ENCODE measurements at regions not wholly inside any gene's neighbourhood (a gene's known extent, or its start where the extent isn't known, plus 50 kb on each side); places are given as distances from the start of the nearest gene placed in this dataset.

DNA sequence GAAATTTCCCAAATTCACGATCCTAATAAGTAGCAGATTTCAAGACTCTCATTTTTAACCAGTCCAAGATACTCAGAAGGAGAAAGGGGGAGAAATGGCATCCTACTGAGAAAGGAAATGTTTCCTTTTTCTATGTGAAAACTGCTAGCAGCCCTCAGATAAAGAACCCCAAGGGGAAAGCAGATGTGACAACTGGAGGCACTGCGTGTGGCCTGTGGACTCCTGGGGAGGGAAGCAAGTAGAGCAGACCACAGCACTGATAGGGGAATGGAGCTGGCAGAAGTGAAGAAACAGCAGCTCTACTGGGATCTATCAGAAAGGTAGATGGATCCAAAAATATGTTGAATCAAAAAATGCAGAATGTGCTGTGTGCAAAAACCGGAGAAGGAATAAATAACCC is 239.7 kb upstream of the API5 start:
- no peak for FAIRE-seq
- under 1% methylated on average over 3 of the region's 3 CpGs for WGBS (ENCODE audit: low lambda C conversion rate)
- Histone ChIP-seq H3K79me2 (ENCODE audit: insufficient read depth, low read length) (no peaks in the 10 kb centered on the region), H2AFZ (ENCODE audit: low read length) (no peak overlapping the region), H3K36me3 (replicated peaks in 1 of 2; ENCODE audit: control insufficient read depth in 1 of 2, insufficient read depth in 2 of 2, low read length in 2 of 2) (no peaks in the 10 kb centered on the region), H3K27ac (ENCODE audit: extremely low read length, insufficient read depth, low read length) (no peak overlapping the region), H3K9ac (ENCODE audit: insufficient read depth, low read depth, low read length) (no peak overlapping the region), H4K20me1 (ENCODE audit: insufficient read depth, low read length) (no peaks in the 10 kb centered on the region), H3K27me3 (ENCODE audit: control insufficient read depth in 1 of 2, insufficient read depth in 2 of 2, low read length in 2 of 2) (no peaks in the 10 kb centered on the region), H3K4me1 (ENCODE audit: insufficient read depth, low read length) (no peaks in the 10 kb centered on the region), H3K4me2 (ENCODE audit: low read depth, low read length) (no peak overlapping the region), H3K4me3 (replicated peaks in 1 of 3; ENCODE audit: insufficient read depth in 1 of 3, low read depth in 2 of 3, low read length in 3 of 3) (no peak overlapping the region), H3K9me3 (ENCODE audit: low read length) (no peaks in the 10 kb centered on the region)
- no peak for ATAC-seq
- no TSS peak for BruUV-seq (replicated peaks)
- CTCF ChIA-PET (ENCODE audit: low intra/inter-chr PET ratio, low total read pairs) = no interaction called here
- intact Hi-C loops (cut with micrococcal nuclease; ENCODE audit: unreplicated experiment) = no loop called here
- in situ Hi-C loops (cut with HindIII; ENCODE audit: extremely low pct_ligation_motif_present, low pct_unique_long_range_greater_than_20kb) = no loop called here
- POLR2A ChIA-PET = no interaction called here
- DNase-seq (ENCODE audit: low spot score) = no peak
- no peak for TF ChIP-seq ZBTB21 (CRISPR knock-in tag; IDR thresholded peaks at IDR 0.05)
- TF ChIP-seq KLF15 (CRISPR knock-in tag; IDR thresholded peaks at IDR 0.05; ENCODE audit: borderline replicate concordance) = no peak
- TF ChIP-seq ZNF451 (CRISPR knock-in tag; IDR thresholded peaks at IDR 0.05) = no peak
- TF ChIP-seq, protein P1, sequence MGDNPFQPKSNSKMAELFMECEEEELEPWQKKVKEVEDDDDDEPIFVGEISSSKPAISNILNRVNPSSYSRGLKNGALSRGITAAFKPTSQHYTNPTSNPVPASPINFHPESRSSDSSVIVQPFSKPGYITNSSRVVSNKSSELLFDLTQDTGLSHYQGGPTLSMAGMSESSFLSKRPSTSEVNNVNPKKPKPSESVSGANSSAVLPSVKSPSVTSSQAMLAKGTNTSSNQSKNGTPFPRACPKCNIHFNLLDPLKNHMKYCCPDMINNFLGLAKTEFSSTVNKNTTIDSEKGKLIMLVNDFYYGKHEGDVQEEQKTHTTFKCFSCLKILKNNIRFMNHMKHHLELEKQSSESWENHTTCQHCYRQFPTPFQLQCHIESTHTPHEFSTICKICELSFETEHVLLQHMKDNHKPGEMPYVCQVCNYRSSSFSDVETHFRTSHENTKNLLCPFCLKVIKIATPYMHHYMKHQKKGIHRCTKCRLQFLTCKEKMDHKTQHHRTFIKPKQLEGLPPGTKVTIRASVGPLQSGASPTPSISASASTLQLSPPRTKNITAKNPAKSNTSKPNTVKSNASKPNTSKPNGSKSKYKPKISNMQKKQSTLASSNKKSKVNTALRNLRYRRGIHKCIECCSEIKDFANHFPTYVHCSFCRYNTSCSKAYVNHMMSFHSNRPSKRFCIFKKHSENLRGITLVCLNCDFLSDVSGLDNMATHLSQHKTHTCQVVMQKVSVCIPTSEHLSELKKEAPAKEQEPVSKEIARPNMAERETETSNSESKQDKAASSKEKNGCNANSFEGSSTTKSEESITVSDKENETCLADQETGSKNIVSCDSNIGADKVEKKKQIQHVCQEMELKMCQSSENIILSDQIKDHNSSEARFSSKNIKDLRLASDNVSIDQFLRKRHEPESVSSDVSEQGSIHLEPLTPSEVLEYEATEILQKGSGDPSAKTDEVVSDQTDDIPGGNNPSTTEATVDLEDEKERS (CRISPR knock-in tag; IDR thresholded peaks at IDR 0.05) = no peak
- TF ChIP-seq BRD4 (CRISPR knock-in tag; IDR thresholded peaks at IDR 0.05) = no peak
- TF ChIP-seq, protein P2, sequence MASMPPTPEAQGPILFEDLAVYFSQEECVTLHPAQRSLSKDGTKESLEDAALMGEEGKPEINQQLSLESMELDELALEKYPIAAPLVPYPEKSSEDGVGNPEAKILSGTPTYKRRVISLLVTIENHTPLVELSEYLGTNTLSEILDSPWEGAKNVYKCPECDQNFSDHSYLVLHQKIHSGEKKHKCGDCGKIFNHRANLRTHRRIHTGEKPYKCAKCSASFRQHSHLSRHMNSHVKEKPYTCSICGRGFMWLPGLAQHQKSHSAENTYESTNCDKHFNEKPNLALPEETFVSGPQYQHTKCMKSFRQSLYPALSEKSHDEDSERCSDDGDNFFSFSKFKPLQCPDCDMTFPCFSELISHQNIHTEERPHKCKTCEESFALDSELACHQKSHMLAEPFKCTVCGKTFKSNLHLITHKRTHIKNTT (CRISPR knock-in tag; IDR thresholded peaks at IDR 0.05) = no peak
- TF ChIP-seq NR2F6 (IDR thresholded peaks at IDR 0.05) = no peak
- no peak for TF ChIP-seq NR2F6 (CRISPR knock-in tag; IDR thresholded peaks at IDR 0.05)
- TF ChIP-seq KAT7 (CRISPR knock-in tag; IDR thresholded peaks at IDR 0.05; ENCODE audit: borderline replicate concordance) = no peak
- TF ChIP-seq, protein P3, sequence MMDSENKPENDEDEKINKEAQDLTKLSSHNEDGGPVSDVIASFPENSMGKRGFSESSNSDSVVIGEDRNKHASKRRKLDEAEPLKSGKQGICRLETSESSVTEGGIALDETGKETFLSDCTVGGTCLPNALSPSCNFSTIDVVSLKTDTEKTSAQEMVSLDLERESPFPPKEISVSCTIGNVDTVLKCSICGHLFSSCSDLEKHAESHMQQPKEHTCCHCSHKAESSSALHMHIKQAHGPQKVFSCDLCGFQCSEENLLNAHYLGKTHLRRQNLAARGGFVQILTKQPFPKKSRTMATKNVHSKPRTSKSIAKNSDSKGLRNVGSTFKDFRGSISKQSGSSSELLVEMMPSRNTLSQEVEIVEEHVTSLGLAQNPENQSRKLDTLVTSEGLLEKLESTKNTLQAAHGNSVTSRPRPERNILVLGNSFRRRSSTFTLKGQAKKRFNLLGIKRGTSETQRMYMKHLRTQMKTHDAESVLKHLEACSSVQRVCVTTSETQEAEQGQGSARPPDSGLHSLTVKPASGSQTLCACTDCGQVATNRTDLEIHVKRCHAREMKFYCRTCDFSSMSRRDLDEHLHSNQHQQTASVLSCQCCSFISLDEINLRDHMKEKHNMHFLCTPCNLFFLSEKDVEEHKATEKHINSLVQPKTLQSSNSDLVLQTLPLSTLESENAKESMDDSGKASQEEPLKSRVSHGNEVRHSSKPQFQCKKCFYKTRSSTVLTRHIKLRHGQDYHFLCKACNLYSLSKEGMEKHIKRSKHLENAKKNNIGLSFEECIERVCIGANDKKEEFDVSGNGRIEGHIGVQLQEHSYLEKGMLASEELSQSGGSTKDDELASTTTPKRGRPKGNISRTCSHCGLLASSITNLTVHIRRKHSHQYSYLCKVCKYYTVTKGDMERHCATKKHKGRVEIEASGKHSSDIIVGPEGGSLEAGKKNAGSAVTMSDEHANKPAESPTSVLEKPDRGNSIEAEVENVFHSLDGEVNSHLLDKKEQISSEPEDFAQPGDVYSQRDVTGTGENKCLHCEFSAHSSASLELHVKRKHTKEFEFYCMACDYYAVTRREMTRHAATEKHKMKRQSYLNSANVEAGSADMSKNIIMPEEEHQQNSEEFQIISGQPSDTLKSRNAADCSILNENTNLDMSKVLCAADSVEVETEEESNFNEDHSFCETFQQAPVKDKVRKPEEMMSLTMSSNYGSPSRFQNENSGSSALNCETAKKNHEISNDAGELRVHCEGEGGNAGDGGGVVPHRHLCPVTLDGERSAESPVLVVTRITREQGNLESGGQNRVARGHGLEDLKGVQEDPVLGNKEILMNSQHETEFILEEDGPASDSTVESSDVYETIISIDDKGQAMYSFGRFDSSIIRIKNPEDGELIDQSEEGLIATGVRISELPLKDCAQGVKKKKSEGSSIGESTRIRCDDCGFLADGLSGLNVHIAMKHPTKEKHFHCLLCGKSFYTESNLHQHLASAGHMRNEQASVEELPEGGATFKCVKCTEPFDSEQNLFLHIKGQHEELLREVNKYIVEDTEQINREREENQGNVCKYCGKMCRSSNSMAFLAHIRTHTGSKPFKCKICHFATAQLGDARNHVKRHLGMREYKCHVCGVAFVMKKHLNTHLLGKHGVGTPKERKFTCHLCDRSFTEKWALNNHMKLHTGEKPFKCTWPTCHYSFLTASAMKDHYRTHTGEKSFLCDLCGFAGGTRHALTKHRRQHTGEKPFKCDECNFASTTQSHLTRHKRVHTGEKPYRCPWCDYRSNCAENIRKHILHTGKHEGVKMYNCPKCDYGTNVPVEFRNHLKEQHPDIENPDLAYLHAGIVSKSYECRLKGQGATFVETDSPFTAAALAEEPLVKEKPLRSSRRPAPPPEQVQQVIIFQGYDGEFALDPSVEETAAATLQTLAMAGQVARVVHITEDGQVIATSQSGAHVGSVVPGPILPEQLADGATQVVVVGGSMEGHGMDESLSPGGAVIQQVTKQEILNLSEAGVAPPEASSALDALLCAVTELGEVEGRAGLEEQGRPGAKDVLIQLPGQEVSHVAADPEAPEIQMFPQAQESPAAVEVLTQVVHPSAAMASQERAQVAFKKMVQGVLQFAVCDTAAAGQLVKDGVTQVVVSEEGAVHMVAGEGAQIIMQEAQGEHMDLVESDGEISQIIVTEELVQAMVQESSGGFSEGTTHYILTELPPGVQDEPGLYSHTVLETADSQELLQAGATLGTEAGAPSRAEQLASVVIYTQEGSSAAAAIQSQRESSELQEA (CRISPR knock-in tag; IDR thresholded peaks at IDR 0.05; ENCODE audit: not compliant biosample characterization) = no peak
- no peak for TF ChIP-seq ZNF775 (CRISPR knock-in tag; IDR thresholded peaks at IDR 0.05; ENCODE audit: borderline replicate concordance)
- no peak for TF ChIP-seq ZBTB3 (CRISPR knock-in tag; IDR thresholded peaks at IDR 0.05; ENCODE audit: borderline replicate concordance, low read depth)
